VCaP (cell line): ENCODE measurements at regions not wholly inside any gene's neighbourhood (a gene's known extent, or its start where the extent isn't known, plus 50 kb on each side); places are given as distances from the start of the nearest gene placed in this dataset.

Source experiments
- H3K27ac ChIP-seq: fragments of 450-650 bp; 2 replicates; pipeline ENCODE4 v1.5.1; 2017
- CTCF ChIP-seq: fragments of 450-650 bp; conservative IDR thresholded peaks from 2 replicates; pipeline ENCODE4 v1.5.1; 2017; ENCODE audit warnings: mild to moderate bottlenecking, moderate library complexity

DNA sequence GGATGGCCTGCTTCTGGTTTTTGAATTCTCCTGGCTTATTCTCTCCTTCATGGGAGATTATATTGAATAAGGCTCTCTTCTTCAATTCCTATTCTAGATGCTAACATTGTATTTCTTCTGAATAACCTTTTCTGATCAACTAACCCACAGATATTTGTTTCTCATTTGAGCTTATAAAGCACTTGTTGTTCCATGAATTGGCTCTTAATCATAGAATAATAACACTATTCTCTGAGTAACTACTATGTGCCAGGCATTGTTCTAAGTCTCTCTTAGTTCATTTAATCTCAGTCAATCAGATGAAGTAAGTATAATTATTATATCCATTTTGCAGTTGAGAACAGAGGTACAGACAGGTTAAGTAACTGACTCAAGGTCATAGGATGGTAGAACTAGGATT, 136.3 kb upstream of the MLIP start:
- no peak for TF ChIP-seq CTCF
- no peak overlapping the region for H3K27ac ChIP-seq

GRCh38 chr6:53975941-53976615, 135.2 kb upstream of the MLIP start:
- TF ChIP-seq CTCF, result no peak
- no peak overlapping the region for H3K27ac ChIP-seq

GRCh38 chr6:53977551-53977950, 133.7 kb upstream of the MLIP start:
- TF ChIP-seq CTCF, result no peak

GRCh38 chr6:53979468-53980067, 131.7 kb upstream of the MLIP start:
- peak; percentile 86 for TF ChIP-seq CTCF
- no peak overlapping the region for H3K27ac ChIP-seq

More at GRCh38 chr6:53977551-53977950, 133.7 kb upstream of the MLIP start:
- no peak overlapping the region for H3K27ac ChIP-seq

- no peak for TF ChIP-seq CTCF
Measured at GRCh38 chr6:53982366-53983050, 128.7 kb upstream of the MLIP start.

GRCh38 chr6:53983301-53983700, 127.9 kb upstream of the MLIP start:
- no peak overlapping the region for H3K27ac ChIP-seq

More at GRCh38 chr6:53982366-53983050, 128.7 kb upstream of the MLIP start:
- no peak overlapping the region for H3K27ac ChIP-seq

More at GRCh38 chr6:53983301-53983700, 127.9 kb upstream of the MLIP start:
- no peak for TF ChIP-seq CTCF
